Stomach (tissue), 8 donors: ENCODE measurements at regions not wholly inside any gene's neighbourhood (a gene's known extent, or its start where the extent isn't known, plus 50 kb on each side); places are given as distances from the start of the nearest gene placed in this dataset.

Experiments used
- DNase-seq, 2 donors: peaks; one replicate each; pipeline versions ENCODE4 v3.0.0 to v3.0.0-alpha.2; 2013 to 2019
- H3K27ac ChIP-seq, 5 donors: fragments of 200-600 bp in 4 of 5; sonication (generic) in 4 of 5; one replicate each; pipeline ENCODE4 v1.5.1; 2013 to 2019; ENCODE audit warnings: mild to moderate bottlenecking in 1 of 5, moderate library complexity in 1 of 5
- H3K27me3 ChIP-seq, 3 donors: fragments of 200-600 bp; sonication (generic); one replicate each; pipeline ENCODE4 v1.5.1; 2017 to 2019; ENCODE audit warnings: mixed run types in 1 of 3
- H3K36me3 ChIP-seq, 4 donors: fragments of 200-600 bp; sonication (generic); 1 replicate in 3 of 4; 2 replicates in 1 of 4; pipeline ENCODE4 v1.5.1; 2016 to 2019
- H3K4me1 ChIP-seq, 4 donors: fragments of 200-600 bp; sonication (generic); one replicate each; pipeline ENCODE4 v1.5.1; 2016 to 2019
- H3K4me3 ChIP-seq, 4 donors: fragments of 200-600 bp; sonication (generic) in 3 of 4; one replicate each; pipeline ENCODE4 v1.5.1; 2016 to 2019; ENCODE audit warnings: mild to moderate bottlenecking in 1 of 4
- H3K9me3 ChIP-seq, 4 donors: fragments of 200-600 bp; sonication (generic); one replicate each; pipeline ENCODE4 v1.5.1; 2016 to 2019
- EP300 ChIP-seq: sonication (generic); formaldehyde crosslinking; IDR thresholded peaks from one replicate; pipeline ENCODE4 v1.6.1; 2017; ENCODE audit warnings: antibody characterized with exemption
- POLR2A ChIP-seq, 4 donors: fragments of 450-650 bp; IDR thresholded peaks; one replicate each; pipeline ENCODE4 v1.6.1; 2016; ENCODE audit warnings: antibody characterized with exemption in 4 of 4, control low read depth in 2 of 4, mild to moderate bottlenecking in 1 of 4, moderate library complexity in 1 of 4
- POLR2AphosphoS5 ChIP-seq, 3 donors: sonication (generic); formaldehyde crosslinking; IDR thresholded peaks; one replicate each; pipeline ENCODE4 v1.6.1; 2016; ENCODE audit warnings: antibody characterized with exemption in 3 of 3
- WGBS, 5 donors: extraction: QIAGEN DNeasy Blood & Tissue Kit in 3 of 5; methylation state at CpG; one replicate each; pipeline versions ENCODE4 v1.1.5 to v1.1.7; 2013 to 2018; 5-methylcytosine and 5-hydroxymethylcytosine counted together
- intact Hi-C: fragments of 100-400 bp; cut with DNase I; formaldehyde crosslinking; loops from one replicate; pipeline ENCODE4 v1.15.1; 2023; ENCODE audit warnings: low total_unique reads
- TF ChIP-seq, protein P1 (sequence below), 7 experiments: fragments of 450-650 bp in 4 of 7; fragments of 200-600 bp in 3 of 7; sonication (generic) in 3 of 7; IDR thresholded peaks; one replicate each; pipeline ENCODE4 v1.5.1; 2016 to 2019; ENCODE audit warnings: antibody characterized with exemption in 7 of 7, control low read depth in 2 of 7, mild to moderate bottlenecking in 1 of 7
- donor health status: healthy with polysubstance abuse.
- donor health status: Bipolar disorder and iron deficiency.
- donor health status: healthy.

DNA sequence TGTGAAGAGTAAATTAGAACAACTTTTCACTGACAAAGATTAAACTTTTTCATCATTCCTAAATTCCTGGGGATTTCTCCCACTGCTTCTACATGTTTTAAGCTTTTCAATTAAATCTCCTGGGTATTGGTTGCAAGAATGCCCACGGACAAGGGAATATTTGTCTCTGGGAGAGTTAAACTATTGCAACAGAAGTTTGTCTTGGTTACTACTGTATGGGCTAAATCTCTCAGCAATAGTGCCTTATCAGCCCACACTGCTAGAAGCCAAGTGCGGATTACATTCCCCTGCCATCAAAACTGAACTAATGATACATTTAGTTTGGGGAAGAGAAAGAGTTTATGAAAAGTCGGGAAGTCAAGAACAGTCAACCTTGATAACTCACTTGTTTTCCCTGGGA lies 528.2 kb upstream of the C9orf72 start:
- WGBS, 5 donors = 56 to 76% (median 75%) methylated on average over 3 of the region's 3 CpGs
- Histone ChIP-seq H3K4me1 (no peaks in the 10 kb centered on the region), H3K27me3 (no peaks in the 10 kb centered on the region), H3K9me3 (no peaks in the 10 kb centered on the region), H3K36me3 (no peaks in the 10 kb centered on the region), H3K4me3 (no peak overlapping the region), H3K27ac (no peak overlapping the region)
- DNase-seq = no peak
- intact Hi-C loops = no loop called here
- no peak for TF ChIP-seq POLR2AphosphoS5 (IDR thresholded peaks at IDR 0.05)
- no peak for TF ChIP-seq POLR2A (IDR thresholded peaks at IDR 0.05)
- no peak for TF ChIP-seq EP300
- TF ChIP-seq, protein P1, sequence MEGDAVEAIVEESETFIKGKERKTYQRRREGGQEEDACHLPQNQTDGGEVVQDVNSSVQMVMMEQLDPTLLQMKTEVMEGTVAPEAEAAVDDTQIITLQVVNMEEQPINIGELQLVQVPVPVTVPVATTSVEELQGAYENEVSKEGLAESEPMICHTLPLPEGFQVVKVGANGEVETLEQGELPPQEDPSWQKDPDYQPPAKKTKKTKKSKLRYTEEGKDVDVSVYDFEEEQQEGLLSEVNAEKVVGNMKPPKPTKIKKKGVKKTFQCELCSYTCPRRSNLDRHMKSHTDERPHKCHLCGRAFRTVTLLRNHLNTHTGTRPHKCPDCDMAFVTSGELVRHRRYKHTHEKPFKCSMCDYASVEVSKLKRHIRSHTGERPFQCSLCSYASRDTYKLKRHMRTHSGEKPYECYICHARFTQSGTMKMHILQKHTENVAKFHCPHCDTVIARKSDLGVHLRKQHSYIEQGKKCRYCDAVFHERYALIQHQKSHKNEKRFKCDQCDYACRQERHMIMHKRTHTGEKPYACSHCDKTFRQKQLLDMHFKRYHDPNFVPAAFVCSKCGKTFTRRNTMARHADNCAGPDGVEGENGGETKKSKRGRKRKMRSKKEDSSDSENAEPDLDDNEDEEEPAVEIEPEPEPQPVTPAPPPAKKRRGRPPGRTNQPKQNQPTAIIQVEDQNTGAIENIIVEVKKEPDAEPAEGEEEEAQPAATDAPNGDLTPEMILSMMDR (IDR thresholded peaks at IDR 0.05) = no peak

DNA sequence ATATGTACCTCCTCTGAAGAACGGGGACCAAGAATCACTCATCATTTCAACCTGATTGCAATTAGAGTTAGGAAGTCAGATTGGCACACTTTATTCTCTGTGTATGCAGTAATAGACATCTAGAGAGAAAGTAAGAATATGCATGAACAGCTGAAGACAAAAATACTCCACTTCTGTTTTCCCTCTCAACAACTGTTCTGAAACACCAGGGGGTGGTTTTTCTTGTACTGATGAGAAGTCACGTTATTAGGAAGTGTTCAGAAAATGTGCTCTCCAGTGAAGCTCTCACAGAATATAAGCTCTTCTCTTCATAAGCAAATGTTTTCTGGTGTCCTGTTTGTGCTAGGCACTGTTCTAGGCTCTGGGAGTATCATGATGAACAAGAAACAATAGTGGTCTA lies 531.7 kb upstream of the C9orf72 start:
- WGBS, 5 donors = 72 to 91% (median 78%) methylated on average over 2 of the region's 2 CpGs
- no peak for TF ChIP-seq POLR2AphosphoS5 (IDR thresholded peaks at IDR 0.05)
- TF ChIP-seq, protein P1 (IDR thresholded peaks at IDR 0.05) = no peak
- intact Hi-C loops = no loop called here

DNA sequence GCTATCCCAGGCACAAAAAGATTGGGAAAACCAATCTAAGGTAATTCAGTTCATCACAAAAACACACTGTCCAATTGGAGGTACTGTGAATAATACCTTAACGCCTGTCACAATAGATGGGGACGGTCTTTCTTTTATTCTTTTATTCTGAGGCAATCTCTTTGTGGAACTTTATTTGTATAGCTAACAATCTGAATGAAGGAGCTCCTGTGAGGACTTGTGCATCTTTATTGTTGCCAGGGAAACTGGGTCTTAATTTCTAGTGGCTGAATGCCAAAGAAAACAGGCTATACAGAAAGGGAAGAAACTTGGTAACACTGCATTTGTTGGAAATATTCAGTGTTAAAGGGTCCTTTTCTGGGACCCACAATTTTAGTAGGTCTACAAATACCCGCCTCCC lies 546.9 kb upstream of the C9orf72 start:
- WGBS, 5 donors = 61 to 87% (median 73%) methylated on average over 3 of the region's 3 CpGs
- Histone ChIP-seq H3K9me3 (no peaks in the 10 kb centered on the region), H3K27me3 (no peaks in the 10 kb centered on the region), H3K4me3 (no peak overlapping the region), H3K27ac (no peak overlapping the region), H3K4me1 (no peaks in the 10 kb centered on the region), H3K36me3 (no peaks in the 10 kb centered on the region)
- intact Hi-C loops = no loop called here
- TF ChIP-seq EP300 (no peak), POLR2AphosphoS5 (IDR thresholded peaks at IDR 0.05) (no peak), POLR2A (IDR thresholded peaks at IDR 0.05) (no peak)
- TF ChIP-seq, protein P1 (IDR thresholded peaks at IDR 0.05) = no peak
- peak in 1 of 2 donors; percentile 45 for DNase-seq

More for the DNA sequence above, 531.7 kb upstream of the C9orf72 start:
- no peak for DNase-seq
- Histone ChIP-seq H3K9me3 (no peaks in the 10 kb centered on the region), H3K27me3 (no peaks in the 10 kb centered on the region), H3K4me3 (no peak overlapping the region), H3K27ac (no peak overlapping the region), H3K36me3 (no peaks in the 10 kb centered on the region), H3K4me1 (no peaks in the 10 kb centered on the region)

DNA sequence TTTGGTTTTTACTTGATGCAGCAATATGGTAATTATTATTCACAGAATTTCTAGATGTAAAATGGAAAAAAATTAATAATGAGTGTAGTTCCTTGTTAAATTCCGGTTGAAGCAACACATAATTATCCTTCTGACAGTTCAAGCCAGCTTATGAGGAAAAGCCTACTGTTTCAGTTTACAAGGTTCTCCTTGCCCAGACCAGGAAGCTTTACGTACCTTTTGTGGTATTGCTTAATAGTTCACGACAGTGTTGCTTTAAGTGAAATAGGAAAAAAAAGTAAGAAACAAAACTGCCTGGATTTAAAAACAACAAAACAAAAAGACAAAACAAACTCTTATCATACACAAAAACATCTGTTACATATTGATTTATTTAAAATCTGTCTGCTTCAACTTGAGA lies 547.3 kb upstream of the C9orf72 start:
- no peaks in the 10 kb centered on the region for H3K4me1 ChIP-seq
- peak in 1 of 2 donors; percentile 34 for DNase-seq
- no peaks in the 10 kb centered on the region for H3K9me3 ChIP-seq
- H3K4me3 ChIP-seq = no peak overlapping the region
- no peaks in the 10 kb centered on the region for H3K27me3 ChIP-seq
- no peak overlapping the region for H3K27ac ChIP-seq
- TF ChIP-seq, protein P1 (IDR thresholded peaks at IDR 0.05) = no peak
- TF ChIP-seq POLR2A (IDR thresholded peaks at IDR 0.05) (no peak), POLR2AphosphoS5 (IDR thresholded peaks at IDR 0.05) (no peak), EP300 (no peak)
- intact Hi-C loops = no loop called here
- 19 to 30% (median 30%) methylated on average over 3 of the region's 3 CpGs for WGBS, 5 donors
- H3K36me3 ChIP-seq = no peaks in the 10 kb centered on the region
